H1 (cell line): ENCODE measurements at regions not wholly inside any gene's neighbourhood (a gene's known extent, or its start where the extent isn't known, plus 50 kb on each side); places are given as distances from the start of the nearest gene placed in this dataset.

Experiments
- RBBP5 ChIP-seq: IDR thresholded peaks from 2 replicates; pipeline ENCODE4 v1.7.1; 2012; ENCODE audit warnings: low read depth, mild to moderate bottlenecking, inconsistent platforms, low read length, moderate library complexity, borderline replicate concordance
- TF ChIP-seq, protein P1 (sequence below): fragments of 300-600 bp; sonication (generic); IDR thresholded peaks from 2 replicates; pipeline ENCODE4 v1.7.1; 2012; ENCODE audit warnings: low read length, moderate library complexity, mild to moderate bottlenecking, inconsistent platforms; ENCODE audit not compliant: insufficient replicate concordance

DNA sequence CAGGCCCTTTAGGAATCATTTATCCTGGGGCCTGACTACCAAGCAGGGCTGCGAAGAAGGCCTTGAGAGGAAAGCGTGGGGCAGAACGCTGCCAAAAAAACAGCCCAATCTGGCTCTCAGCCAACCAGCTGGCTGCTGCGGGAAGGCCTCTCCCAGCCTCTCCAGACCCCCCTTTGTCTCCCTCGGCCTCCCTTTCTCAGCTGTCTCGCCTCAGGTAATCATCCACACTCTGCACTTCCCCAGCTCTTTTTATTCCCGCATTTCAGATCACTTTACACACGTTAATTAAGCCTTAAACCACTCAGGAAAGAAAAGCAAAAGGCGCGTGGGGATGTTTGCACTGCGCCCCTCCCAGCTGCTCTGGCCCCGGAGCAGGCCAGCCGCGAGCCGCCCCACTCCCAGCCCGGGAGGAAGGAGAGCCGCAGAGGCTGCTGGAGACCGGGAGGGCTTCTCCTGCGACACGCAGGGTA lies 208.2 kb upstream of the FOXN3 start (continued):
- TF ChIP-seq, protein P1, sequence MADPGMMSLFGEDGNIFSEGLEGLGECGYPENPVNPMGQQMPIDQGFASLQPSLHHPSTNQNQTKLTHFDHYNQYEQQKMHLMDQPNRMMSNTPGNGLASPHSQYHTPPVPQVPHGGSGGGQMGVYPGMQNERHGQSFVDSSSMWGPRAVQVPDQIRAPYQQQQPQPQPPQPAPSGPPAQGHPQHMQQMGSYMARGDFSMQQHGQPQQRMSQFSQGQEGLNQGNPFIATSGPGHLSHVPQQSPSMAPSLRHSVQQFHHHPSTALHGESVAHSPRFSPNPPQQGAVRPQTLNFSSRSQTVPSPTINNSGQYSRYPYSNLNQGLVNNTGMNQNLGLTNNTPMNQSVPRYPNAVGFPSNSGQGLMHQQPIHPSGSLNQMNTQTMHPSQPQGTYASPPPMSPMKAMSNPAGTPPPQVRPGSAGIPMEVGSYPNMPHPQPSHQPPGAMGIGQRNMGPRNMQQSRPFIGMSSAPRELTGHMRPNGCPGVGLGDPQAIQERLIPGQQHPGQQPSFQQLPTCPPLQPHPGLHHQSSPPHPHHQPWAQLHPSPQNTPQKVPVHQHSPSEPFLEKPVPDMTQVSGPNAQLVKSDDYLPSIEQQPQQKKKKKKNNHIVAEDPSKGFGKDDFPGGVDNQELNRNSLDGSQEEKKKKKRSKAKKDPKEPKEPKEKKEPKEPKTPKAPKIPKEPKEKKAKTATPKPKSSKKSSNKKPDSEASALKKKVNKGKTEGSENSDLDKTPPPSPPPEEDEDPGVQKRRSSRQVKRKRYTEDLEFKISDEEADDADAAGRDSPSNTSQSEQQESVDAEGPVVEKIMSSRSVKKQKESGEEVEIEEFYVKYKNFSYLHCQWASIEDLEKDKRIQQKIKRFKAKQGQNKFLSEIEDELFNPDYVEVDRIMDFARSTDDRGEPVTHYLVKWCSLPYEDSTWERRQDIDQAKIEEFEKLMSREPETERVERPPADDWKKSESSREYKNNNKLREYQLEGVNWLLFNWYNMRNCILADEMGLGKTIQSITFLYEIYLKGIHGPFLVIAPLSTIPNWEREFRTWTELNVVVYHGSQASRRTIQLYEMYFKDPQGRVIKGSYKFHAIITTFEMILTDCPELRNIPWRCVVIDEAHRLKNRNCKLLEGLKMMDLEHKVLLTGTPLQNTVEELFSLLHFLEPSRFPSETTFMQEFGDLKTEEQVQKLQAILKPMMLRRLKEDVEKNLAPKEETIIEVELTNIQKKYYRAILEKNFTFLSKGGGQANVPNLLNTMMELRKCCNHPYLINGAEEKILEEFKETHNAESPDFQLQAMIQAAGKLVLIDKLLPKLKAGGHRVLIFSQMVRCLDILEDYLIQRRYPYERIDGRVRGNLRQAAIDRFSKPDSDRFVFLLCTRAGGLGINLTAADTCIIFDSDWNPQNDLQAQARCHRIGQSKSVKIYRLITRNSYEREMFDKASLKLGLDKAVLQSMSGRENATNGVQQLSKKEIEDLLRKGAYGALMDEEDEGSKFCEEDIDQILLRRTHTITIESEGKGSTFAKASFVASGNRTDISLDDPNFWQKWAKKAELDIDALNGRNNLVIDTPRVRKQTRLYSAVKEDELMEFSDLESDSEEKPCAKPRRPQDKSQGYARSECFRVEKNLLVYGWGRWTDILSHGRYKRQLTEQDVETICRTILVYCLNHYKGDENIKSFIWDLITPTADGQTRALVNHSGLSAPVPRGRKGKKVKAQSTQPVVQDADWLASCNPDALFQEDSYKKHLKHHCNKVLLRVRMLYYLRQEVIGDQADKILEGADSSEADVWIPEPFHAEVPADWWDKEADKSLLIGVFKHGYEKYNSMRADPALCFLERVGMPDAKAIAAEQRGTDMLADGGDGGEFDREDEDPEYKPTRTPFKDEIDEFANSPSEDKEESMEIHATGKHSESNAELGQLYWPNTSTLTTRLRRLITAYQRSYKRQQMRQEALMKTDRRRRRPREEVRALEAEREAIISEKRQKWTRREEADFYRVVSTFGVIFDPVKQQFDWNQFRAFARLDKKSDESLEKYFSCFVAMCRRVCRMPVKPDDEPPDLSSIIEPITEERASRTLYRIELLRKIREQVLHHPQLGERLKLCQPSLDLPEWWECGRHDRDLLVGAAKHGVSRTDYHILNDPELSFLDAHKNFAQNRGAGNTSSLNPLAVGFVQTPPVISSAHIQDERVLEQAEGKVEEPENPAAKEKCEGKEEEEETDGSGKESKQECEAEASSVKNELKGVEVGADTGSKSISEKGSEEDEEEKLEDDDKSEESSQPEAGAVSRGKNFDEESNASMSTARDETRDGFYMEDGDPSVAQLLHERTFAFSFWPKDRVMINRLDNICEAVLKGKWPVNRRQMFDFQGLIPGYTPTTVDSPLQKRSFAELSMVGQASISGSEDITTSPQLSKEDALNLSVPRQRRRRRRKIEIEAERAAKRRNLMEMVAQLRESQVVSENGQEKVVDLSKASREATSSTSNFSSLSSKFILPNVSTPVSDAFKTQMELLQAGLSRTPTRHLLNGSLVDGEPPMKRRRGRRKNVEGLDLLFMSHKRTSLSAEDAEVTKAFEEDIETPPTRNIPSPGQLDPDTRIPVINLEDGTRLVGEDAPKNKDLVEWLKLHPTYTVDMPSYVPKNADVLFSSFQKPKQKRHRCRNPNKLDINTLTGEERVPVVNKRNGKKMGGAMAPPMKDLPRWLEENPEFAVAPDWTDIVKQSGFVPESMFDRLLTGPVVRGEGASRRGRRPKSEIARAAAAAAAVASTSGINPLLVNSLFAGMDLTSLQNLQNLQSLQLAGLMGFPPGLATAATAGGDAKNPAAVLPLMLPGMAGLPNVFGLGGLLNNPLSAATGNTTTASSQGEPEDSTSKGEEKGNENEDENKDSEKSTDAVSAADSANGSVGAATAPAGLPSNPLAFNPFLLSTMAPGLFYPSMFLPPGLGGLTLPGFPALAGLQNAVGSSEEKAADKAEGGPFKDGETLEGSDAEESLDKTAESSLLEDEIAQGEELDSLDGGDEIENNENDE = no peak
- no peak for TF ChIP-seq RBBP5
